Activated CD8-positive, alpha-beta memory T cell treated with anti-CD3 and anti-CD28 coated beads, Interleukin-2, amount 50 U/mL, for 4 hours (primary cell): ENCODE measurements at regions not wholly inside any gene's neighbourhood (a gene's known extent, or its start where the extent isn't known, plus 50 kb on each side); places are given as distances from the start of the nearest gene placed in this dataset.
"Not testable (repeated sequence)": the region's sequence is repeated elsewhere in the genome, so short reads cannot be mapped to it uniquely, and the experiment has no call there.

Experiments
- DNase-seq: peaks from one replicate; pipeline ENCODE4 v3.0.0-alpha.2; 2020

DNA sequence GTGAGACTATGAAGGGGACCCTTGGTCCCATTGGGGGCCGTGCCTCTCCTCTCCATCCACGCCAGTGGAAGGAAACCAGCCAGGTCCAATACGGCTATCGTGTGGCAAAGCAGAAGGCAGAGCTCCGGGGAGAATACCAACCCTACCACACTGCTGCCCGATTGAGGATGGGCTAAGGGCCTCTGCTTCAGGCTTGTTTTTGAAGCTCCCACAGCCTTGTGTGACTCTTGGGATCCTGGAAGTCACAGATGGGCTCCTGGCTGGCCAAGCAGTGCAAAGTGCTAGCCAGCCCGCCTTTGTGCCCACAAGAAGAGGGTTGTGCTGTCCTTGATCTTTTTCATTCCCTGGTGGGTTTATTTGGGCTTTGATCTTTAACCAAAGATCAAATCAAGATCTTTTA lies 70.6 kb upstream of the ID2 start:
- DNase-seq = no peak

DNA sequence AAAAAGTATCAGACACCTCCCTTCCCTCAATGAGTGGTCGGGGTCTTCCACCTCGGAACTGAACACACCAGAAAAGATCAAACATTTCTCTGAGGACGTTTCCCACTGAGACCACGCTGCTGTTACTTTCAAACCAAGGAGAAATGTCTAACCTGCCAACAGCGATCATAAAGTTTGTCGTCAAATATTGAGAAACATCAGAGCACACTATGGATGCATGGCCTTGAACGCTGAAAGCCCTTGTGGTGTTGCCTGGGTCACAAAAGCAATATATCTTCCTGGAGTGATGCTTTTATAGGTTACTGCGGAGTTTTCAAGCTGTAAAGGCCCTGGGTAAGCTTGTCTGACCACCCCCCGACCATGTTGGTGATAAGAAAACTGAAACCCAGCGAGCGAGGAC lies 70.2 kb upstream of the ID2 start:
- DNase-seq = no peak

DNA sequence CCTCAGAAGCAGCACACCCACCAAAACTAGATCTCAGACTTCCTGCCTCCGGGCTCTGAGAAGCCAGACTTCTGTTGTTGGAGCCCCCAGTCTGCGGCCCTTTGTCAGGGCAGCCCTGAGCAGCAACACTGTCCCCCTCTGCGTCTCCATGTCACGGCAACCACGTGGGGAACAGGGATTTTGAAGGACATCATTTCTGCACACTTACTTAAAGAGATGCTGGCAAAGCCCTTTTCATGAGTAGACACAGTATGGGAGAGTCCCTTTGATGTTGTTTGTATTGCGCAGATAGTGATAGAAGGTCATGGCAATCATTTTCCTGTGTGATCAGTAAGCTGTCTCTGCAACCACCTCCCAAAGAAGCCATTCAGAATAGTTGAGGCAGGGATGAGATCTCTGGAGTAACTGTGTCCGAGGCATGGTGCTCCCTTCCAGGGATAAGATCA lies 69.1 kb upstream of the ID2 start:
- DNase-seq = no peak

DNA sequence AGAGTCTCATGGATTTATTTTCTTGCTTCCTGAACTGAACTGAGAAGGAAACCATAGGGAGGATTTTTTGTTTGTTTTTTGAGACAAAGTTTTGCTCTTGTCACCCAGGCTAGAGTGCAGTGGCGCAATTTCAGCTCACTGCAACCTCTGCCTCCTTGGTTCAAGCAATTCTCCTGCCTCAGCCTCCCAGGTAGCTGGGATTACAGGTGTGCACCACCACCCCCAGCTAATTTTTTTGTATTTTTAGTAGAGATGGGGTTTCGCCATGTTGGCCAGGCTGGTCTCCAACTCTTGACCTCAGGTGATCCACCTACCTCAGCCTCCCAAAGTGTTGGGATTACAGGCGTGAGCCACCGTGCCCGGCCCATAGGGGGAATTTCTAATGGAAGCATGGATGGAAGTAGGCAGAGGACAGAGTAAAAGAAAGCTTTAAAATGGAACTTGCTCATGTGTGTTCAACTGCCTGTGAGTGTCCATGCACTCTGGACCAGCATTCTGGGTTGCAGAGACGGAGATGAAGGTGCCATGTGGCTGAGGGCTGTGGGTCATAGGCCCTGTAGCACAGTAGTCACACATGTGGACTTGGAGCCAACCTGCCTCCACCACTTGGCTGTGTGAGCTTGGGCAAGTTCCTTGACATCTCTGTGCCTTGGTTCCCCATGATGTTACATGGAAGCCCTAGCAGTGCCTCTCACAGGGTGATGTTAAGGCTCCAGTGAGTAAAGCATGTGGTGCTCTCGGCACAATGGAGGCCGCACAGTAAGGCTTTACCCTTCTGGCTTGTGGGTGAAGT lies 68.5 kb upstream of the ID2 start:
- not testable (repeated sequence) for DNase-seq

DNA sequence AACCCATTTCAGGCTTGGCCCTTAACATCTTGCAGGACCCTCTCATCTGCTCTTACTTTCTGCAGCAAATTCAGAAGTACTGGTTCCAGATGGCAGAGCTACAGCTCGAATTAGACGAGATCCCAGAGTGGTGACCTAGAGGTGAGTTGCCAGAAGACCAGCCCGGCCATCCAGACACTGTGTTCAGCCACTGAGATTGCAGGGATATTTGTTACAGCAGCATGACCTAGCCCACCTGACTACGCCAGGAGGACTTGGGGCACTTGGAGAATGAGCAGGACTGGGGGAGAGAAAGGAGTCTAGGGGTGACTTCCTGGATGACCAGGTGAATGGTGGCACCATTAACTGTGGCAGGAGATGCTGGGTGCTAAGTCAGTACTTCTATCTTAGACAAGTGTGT lies 67.2 kb upstream of the ID2 start:
- DNase-seq = no peak

DNA sequence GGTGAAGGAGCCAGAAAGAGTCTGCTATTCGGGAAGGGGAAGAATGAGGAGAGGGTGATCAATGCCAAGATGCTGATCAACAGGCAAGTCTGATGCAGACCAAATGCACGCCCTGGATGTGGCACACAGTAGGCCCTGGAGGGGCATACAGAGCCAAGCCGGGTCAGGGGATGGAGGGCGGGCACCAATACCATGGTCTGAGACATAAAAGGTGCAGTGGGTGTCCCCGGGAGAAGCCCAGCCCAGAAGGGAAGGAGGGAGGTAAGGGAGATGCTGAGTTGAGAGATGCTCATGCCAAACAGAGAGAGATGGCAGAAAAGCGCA lies 66.6 kb upstream of the ID2 start:
- DNase-seq = no peak

DNA sequence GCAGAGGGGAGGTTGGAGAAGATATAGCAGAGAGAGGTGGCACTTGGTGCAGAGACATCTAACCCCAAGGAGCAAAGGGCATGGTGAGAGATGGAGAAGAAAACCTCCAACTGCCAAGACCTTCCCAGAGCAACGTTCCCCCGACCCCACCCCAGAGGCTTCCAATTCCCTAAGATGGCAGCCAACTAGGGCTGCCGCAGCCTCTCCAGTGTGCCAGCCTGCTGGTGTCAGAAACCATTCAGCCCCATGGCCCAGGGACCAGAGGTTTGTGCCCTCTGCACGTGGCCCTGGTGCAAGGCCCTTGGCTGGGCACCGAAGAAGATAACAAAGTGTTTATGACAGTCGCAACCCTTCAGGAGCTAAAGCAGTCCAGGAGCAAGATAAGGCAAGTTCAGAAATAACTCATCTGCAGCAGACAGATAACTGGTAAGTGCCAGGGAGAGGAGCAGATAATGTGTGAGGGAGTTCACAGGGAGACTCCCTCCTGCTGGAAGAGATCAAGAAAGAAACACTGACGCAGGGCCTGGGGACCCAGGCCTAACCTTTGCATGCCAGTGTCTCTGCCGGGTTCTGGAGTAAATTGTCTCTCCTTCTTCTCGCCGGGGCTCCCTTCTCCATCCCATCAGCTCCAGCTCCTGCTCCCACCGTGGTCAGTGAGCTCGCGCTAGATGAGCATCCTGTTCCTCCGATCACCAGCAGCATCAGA lies 66.1 kb upstream of the ID2 start:
- no peak for DNase-seq

DNA sequence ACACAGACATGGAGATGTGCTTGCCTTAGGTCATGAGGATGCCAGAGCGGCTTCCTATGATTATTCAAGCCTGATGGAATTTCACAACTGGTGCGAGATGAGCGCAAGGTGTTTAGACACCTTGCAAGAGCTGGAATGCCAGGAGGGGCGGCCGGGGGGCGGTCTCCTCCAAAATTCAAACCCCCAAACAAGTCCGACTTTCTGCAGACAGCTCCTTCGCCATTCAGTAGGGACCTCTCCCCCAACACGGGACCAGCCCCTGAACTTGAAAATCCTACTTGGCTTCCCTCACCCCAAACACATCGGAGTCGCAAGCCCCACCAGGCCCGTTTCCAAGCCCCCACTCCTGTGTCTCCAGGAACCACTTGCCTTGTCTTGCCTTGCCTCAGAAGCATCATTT lies 64.8 kb upstream of the ID2 start:
- no peak for DNase-seq

DNA sequence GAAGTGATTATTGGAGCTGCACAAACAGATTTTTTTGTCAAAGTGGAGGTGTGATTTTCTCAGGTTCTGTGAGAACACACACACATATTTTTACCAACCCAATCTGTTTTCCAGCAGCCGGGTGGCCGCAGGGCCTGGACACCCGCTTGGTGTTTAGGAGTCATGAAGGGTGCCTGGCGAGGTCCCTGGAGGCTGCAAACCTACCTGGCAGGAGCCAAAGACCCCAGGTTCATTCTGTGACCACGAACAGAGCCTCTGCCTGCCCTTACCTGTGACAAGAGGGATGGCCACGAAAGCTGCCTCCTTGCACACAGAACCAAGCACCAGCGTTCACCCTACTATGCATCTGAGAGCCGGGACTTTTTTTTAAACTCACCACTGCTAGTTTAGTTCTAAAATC lies 64.3 kb upstream of the ID2 start:
- DNase-seq = no peak

DNA sequence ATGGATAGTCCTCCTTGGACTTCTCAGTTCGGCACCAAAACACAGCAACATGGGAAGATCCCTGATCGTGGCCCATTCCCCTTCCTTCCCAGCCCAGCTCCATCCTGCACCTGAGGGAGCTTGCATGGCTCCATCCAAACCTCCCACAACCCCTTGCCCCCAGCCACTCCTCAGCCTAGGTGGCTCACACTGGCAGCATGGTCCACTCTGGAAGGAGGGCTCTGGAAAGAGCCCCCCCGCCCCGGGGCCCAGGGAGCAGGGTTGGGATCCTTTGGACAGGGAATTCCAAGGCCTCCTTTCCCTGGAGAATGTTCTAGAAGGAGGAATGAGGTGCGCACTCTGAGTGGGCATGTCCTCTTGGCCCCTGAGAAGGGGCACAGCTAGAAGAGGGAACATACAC lies 62.8 kb upstream of the ID2 start:
- no peak for DNase-seq

DNA sequence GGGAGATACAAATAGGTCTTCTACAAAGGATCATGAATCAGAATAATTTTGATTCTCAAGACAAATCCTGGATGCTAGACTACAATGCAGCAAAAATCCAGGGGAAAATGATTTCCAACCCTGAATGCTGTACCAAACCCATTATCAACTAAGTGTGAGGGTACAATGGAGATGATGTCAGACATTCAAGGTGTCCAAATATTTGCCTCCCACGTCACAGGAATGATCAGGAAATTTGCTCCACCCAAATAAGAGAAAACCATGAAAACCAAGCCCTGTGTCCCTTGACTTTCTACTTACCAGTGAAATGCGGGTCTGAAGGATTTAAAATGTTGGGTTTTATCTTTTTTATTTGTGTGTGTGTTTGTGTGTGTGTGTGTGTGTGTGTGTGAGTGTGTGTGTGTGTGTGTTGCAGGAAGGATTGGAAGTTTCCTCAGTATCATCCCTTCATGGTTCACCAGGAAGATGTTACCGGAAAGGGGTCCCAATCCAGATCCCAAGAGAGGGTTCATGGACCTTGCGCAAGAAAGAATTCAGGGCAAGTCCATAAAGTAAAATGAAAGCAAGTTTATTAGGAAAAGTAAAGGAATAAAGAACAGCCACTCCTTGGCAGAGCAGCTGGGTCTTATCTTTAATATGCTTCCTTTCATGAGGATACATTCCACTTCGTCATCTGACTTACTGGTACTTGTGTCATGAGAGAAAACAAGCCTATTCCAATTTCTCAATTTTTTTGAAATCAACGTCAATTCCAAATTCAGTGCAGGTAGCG lies 61.1 kb upstream of the ID2 start:
- no peak for DNase-seq

DNA sequence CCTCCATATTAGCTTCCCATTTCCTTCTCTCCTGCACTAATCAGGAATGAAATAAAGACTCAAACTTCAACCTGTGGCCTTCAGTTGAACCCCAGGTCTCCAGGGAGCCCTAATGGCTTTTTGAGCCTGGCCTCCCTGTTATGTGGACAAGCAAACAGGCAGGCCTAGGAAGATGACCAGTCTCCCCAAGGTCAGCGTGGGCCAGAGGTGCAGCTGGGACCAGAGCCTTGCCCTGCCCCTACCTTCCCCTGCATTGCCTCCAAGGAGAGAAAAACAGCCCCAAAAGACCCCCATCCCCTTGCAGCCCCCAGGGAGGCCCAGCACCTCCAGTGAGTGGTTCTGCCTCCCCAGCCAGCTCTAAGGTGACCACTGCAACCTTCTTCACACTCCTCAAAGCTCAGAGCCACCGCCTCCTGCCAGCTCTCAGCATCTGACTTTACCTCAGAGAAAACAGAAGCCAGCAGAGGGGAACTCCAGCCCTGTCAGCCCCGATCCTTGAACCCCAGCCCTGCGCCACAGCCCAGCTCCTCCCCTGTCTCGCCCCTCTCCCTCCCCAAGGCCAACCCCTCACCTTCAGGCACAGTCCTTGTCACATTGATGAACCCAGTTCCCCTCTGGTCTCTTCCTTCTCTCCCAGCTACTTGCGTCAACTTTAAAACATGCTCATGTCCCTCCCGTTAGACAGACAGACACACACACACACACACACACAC lies 59.5 kb upstream of the ID2 start:
- DNase-seq = no peak

DNA sequence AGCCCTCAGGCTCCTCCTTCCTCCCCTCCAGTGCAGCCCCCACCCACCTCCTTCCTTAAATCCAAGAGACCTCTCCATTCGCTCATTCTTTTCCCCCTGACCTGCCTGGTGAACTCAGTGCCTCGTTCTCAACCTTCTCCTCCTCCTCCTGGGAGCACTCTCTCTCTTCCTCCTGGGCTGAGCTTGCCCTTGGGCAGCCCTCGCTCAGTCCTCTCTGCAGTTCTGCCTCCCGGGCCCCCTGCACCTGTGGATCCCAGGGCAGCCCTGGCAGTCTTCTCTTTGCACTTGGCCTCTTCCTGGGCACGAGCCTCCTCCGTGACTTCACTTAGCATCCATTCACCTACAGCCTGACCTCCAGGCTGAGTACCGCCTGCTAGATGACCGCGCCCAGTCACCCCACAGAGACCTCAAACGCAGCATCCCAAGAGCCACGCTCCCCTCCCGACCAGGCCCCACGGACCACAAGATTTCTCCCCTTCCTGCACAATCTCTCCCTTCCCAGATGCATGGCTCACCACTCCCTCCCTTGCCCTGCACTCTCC lies 58.9 kb upstream of the ID2 start:
- DNase-seq = no peak

DNA sequence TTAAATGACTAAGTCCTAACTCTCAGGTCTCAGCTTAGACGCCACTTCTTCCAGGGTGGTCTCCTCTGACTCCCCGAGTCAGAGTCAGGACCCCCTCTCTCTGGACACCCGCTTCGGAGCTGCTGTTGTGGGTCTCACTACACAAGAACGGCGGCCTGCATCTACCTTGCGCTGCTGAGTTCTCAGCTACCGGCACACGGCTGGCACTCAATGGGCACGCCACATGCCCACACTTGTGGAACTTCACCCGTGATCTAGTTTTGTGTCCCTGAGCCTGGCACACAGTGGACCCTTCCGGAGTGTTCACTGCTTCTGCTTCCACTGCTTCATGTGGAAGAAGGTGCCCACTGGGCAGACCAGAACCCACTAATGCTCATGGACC lies 58.3 kb upstream of the ID2 start:
- no peak for DNase-seq

DNA sequence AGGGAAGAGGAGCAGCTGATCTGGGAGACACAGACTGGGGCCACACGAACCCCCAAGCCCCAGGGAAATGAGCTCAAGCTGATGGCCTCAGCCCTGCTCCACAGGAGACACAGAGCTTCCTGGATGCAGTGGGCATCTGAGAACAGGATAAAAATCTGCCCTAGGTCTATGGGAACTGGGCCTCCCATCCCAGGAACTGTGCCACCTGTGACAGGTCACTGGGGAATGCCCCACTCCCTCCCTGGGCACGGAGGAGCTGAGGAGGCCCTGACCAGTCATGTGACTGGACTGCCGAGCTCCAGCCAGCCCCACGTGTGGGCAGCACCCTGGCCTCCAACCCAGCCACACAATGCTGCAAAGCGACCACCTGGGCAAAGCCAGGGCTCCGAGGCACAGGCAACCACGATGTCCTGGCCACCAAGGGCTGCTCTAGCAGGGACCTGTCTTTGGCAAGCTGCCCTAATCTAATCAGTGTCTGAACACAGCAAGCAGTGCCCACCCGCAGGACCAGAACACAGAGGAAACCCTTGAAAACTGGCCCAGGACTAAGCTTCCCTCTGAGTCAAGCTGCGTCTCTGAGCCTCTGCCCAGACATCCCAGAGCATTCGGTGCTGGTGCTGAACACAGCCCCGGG lies 57.8 kb upstream of the ID2 start:
- no peak for DNase-seq

DNA sequence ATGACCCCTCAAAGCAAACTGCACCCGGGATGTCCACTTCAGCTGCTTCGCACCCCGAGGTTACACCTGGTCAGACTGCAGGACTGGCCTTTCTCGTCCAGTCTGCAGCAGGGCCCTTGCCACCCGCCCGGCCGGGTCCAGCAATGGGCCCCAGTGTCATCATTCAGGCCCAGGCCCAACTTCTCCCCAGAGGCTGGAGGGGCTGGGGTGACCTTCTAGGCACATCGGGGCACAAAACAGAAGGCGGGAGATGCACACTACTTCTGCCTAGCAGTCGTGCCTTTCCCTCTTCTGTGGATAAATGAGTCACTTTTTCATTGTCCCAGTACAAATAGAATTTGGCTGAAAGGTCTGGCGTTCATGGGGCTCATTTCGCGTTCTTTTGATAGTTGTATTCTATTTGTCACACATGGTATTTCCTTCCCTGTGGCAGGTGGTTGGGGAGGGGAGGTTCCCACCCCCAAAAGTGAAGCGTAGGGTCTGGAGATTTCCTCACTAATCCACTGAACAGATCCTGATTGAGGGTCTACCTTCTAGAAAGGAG lies 56.9 kb upstream of the ID2 start:
- DNase-seq = no peak

DNA sequence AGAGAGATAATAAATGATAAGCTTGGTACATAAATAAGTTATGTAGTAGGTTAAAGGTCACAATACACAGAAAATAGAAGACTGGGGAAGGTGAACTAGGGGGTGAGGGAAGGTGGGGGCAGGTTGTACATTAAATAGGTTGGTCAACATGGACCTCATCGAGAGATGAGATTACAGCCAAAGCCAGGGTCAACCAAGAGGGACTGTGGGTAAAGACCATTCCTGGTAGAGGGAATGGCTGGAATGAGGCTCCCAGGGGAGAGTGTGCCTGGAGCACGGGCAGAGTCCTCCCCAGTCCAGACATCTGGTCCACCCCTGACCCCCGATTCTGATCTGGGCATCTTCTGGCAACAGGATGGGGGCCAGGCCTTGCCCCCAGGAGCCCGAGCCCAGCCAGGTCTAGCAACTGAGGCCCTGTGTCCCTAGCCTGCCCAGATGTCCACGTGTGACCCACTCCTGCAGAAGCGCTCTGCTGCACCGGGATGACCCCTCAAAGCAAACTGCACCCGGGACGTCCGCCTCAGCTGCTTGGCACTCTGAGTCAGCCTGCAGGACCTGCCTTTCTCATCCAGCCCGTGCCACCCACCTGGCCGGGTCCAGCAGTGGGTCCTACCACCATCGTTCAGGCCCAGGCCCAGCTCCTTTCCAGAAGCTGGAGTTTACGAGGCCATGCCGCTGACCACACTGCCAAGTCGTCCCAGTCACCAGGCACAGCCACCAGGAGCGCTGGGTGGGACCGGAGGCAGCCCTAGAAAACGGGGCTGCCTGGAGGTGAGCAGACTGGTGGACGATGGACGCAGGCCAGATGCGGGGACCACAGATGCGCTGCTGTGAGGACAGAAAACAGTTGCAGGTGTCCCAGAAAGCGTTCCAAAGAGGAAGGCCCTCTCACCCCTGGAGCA lies 56.2 kb upstream of the ID2 start:
- no peak for DNase-seq

DNA sequence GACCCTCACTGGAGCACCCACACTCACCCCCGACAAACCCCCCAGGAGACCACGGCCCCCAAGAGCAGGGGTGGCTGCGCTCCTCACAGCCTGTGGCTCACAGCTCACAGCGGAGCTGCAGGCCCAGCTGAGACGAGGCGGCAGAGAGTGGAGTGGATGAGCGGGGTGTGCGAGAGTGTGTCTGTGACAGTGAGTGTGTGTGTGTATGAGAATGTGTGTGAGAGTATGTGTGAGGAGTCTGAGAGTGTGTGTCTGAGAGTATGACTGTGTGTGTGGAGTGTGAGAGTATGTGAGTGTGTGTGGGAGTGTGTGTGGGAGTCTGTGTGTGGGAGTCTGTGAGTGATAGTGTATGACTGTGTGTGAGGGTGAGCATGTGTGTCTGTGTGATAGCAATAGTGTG lies 55.3 kb upstream of the ID2 start:
- no peak for DNase-seq

DNA sequence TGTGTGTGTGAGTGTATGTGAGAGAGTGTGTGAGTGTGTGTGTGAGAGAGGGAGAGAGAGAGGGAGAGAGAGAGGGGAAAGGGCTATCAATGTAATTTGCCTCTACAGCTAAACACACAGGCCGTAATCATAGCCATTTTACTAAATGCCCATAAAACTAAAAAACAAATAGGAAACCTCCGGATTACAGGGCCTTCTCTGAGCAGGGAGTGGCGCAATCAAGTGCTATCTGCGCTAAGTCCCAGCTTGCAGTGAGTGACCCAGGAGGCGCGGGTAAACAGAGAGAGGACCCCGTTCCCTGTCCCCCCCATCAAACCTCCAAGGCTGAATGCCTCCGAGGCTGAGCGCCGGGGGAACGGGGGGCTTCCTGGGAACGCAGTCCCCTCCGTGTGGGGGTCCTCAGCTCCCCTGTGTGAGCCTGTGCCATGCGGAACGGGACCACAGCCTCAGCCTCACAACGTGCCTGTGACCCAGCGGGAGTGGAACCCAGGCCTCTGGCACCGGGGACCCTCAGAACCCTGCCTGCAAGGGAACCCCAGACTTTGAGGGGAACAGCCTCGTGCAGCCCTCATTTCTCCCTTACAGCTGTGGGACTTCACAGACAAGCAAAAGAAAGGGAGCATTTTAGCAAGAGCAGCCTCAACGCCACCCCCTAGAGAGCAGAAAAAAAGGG lies 54.7 kb upstream of the ID2 start:
- DNase-seq = no peak

DNA sequence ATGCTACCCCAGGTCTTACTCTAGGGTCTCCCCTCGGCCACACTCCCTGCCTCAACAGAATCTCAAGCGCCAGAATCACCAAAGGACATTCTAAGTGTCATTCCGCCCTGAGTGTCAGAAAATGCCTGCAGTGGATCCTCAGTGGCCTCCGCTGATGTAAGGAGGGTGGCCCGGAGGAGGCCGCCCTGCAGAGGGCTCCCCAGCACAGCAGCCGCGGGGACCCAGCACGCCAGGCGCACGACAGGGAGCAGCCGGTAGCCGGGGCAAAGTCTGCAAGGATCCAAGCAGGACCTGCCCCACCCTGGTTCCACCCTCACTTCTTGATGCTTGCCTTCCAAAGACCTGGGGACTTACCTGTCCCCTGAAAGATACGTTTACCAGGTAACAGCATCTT lies 54.2 kb upstream of the ID2 start:
- no peak for DNase-seq
